Loucy (cell line): ENCODE measurements at regions not wholly inside any gene's neighbourhood (a gene's known extent, or its start where the extent isn't known, plus 50 kb on each side); places are given as distances from the start of the nearest gene placed in this dataset.

Experiments
- CTCF ChIP-seq: fragments of 200-600 bp; sonication (generic); conservative IDR thresholded peaks from 2 replicates; pipeline ENCODE4 v1.5.1; 2014; ENCODE audit warnings: mild to moderate bottlenecking, antibody characterized with exemption, low read length
- EZH2phosphoT487 ChIP-seq: fragments of 200-600 bp; IDR thresholded peaks from 2 replicates; pipeline ENCODE4 v1.6.1; 2018; ENCODE audit warnings: antibody characterized with exemption, mild to moderate bottlenecking, moderate library complexity, borderline replicate concordance

DNA sequence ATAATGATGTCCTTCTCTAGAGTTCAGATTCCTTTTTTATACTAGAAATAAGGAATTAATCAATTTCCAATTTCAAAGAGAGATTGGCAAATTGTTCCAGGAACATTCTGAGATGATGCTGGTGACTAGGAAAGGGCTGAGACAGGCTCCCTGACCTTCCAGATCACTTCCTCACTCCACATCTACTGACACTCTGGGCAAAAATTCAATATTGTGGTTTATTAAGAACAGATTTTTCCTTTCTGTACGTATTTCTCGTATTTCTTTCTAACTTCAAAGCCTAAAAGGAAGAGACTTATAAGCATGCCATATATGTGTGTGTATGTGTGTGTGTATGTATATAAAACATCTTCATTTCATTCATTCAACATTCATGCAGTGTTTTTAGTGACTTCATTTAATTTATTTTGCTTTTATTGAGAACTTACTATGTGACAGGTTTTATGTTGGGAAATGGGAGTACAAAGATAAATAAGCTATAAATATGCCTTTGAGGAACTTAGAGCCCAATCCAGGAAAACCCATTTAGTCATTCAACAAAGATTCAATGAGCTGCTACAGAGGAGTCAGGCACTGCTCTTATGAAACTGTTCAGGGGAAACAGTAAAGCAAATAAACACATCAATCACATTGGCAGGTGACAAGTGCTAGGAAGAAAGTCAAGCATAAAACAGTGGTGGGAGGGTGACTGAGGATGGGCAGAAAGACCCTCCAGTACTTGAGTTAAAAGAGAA lies 137.9 kb downstream of the RDH14 start:
- TF ChIP-seq CTCF (no peak), EZH2phosphoT487 (no peak)
